BLaER1 treated with 17β-estradiol and CSF1 and Interleukin-3, amounts not matched to agents 10 nM and 100 nM (cell line): ENCODE measurements at regions not wholly inside any gene's neighbourhood (a gene's known extent, or its start where the extent isn't known, plus 50 kb on each side); places are given as distances from the start of the nearest gene placed in this dataset.

Source experiments
- H3K27ac ChIP-seq, 11 experiments: shearing (Covaris generic); formaldehyde crosslinking; 2 replicates each; pipeline ENCODE4 v1.8.1; 2022
- H3K27me3 ChIP-seq, 11 experiments: shearing (Covaris generic); formaldehyde crosslinking; 2 replicates each; pipeline ENCODE4 v1.8.1; 2022
- H3K36me3 ChIP-seq, 11 experiments: shearing (Covaris generic); formaldehyde crosslinking; 2 replicates each; pipeline ENCODE4 v1.8.1; 2022
- H3K4me1 ChIP-seq, 10 experiments: shearing (Covaris generic); formaldehyde crosslinking; 2 replicates each; pipeline ENCODE4 v1.8.1; 2022
- H3K4me2 ChIP-seq, 11 experiments: shearing (Covaris generic); formaldehyde crosslinking; 2 replicates each; pipeline ENCODE4 v1.8.1; 2022
- H3K4me3 ChIP-seq, 10 experiments: shearing (Covaris generic); formaldehyde crosslinking; 2 replicates each; pipeline ENCODE4 v1.8.1; 2022
- H3K9ac ChIP-seq, 11 experiments: shearing (Covaris generic); formaldehyde crosslinking; 2 replicates each; pipeline ENCODE4 v1.8.1; 2022
- H3K9me3 ChIP-seq, 11 experiments: shearing (Covaris generic); formaldehyde crosslinking; replicated peaks in 1 of 11; 2 replicates each; pipeline ENCODE4 v1.8.1; 2022
- H4K20me1 ChIP-seq, 11 experiments: shearing (Covaris generic); formaldehyde crosslinking; 2 replicates each; pipeline ENCODE4 v1.8.1; 2022
- Cebpa-rat ChIP-seq, 11 experiments: shearing (Covaris generic); IDR thresholded peaks; 2 replicates each; pipeline ENCODE4 v1.8.1; 2022

DNA sequence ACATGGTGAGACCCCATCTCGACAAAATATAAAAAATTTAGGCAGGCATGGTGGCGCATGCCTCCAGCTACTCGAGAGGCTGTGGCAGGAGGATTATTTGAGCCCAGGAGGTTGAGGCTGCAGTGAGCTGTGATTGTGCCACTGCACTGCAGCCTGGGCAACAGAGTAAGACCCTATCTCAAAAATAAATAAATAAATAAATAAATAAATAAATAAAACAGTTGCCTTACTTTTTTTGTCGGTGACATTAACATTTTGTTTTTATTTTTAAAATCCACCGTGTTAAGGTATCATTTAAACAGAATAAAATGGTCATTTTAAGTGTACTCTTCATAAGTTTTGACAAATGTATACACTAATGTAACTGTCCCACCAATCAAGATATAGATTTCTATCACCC lies 57.0 kb downstream of the RASL11A start:
- no peak overlapping the region for H3K27ac ChIP-seq
- H4K20me1 ChIP-seq: no peaks in the 10 kb centered on the region

GRCh38 chr13:27329210-27329609 lies 58.6 kb downstream of the RASL11A start:
- H3K9ac ChIP-seq: no peak overlapping the region
- H3K4me2 ChIP-seq: no peak overlapping the region
- H3K27me3 ChIP-seq: no peaks in the 10 kb centered on the region
- no peak for TF ChIP-seq Cebpa-rat (IDR thresholded peaks at IDR 0.05)
- no peaks in the 10 kb centered on the region for H3K36me3 ChIP-seq
- H4K20me1 ChIP-seq: no peaks in the 10 kb centered on the region
- no peaks in the 10 kb centered on the region for H3K4me1 ChIP-seq
- no peaks in the 10 kb centered on the region for H3K9me3 ChIP-seq
- H3K4me3 ChIP-seq: no peak overlapping the region
- H3K27ac ChIP-seq: no peak overlapping the region

More for the DNA sequence above, 57.0 kb downstream of the RASL11A start:
- Histone ChIP-seq H3K4me1 (no peaks in the 10 kb centered on the region), H3K4me3 (no peak overlapping the region), H3K9me3 (no peaks in the 10 kb centered on the region), H3K36me3 (no peaks in the 10 kb centered on the region), H3K27me3 (no peaks in the 10 kb centered on the region), H3K9ac (no peak overlapping the region), H3K4me2 (no peak overlapping the region)
- TF ChIP-seq Cebpa-rat (IDR thresholded peaks at IDR 0.05): no peak

GRCh38 chr13:27334774-27335435 lies 64.3 kb downstream of the RASL11A start:
- Histone ChIP-seq H3K27me3 (no peaks in the 10 kb centered on the region), H3K27ac (no peak overlapping the region), H3K36me3 (no peaks in the 10 kb centered on the region), H3K4me2 (no peak overlapping the region), H3K4me1 (no peaks in the 10 kb centered on the region), H4K20me1 (no peaks in the 10 kb centered on the region; a peak in 1 of 22 replicates), H3K4me3 (no peak overlapping the region), H3K9ac (no peak overlapping the region), H3K9me3 (no peaks in the 10 kb centered on the region)
- no peak for TF ChIP-seq Cebpa-rat (IDR thresholded peaks at IDR 0.05)

DNA sequence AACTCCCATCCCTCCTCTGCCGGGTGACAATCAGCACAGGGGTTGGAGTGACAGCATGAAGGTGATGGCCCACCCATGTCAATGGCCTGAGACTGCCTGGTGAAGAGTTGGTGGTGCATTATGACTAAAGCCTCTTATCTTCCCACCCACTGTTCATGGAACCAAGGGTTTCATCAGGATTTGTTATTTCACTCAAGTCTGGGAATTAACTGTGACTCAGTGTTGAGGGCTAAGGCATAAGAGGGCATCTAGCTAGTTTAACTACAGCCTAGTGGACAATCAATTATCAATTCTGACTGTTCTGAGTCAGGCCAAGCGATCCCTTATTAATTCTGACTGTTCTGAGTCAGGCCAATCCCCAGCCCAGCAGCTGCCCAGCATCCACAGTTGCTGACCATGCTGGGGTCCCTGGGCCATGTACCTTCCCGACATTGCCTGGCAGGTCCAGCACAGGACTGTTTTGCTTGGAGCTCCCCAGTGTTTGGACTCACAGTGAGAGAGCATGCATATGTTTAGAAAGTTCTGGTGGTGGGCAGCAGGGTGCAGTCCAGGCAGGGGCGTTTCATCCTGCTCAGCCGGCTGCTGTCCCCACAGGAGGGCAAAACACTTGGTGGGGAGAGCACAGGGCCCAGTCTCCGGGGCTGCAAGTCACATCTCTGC lies 65.5 kb downstream of the RASL11A start:
- H3K9ac ChIP-seq: no peak overlapping the region
- no peaks in the 10 kb centered on the region; a peak in 1 of 22 replicates for H4K20me1 ChIP-seq
- H3K36me3 ChIP-seq: no peaks in the 10 kb centered on the region
- H3K4me1 ChIP-seq: no peaks in the 10 kb centered on the region
- no peak for TF ChIP-seq Cebpa-rat (IDR thresholded peaks at IDR 0.05)
- H3K4me2 ChIP-seq: no peak overlapping the region
- no peak overlapping the region for H3K4me3 ChIP-seq
- no peaks in the 10 kb centered on the region for H3K9me3 ChIP-seq
- no peak overlapping the region for H3K27ac ChIP-seq
- no peaks in the 10 kb centered on the region for H3K27me3 ChIP-seq

DNA sequence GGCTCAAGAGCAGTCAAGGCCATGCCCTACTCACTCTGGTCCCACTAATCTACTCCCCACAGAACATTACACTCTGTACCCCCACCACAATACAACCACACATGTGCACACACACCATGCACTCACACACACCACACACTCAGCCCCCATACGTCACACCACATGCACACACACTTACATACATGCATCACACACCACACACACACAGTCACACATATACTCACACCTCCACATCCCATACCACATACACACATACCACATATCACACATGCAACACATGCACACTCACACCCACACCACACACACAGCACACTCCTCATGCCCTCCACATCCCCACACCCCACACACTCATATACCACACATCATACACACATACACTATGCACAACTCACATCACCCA lies 67.6 kb downstream of the RASL11A start:
- no peaks in the 10 kb centered on the region for H3K36me3 ChIP-seq
- H3K27ac ChIP-seq: no peak overlapping the region
- H3K4me2 ChIP-seq: no peak overlapping the region
- H3K9ac ChIP-seq: no peak overlapping the region
- no peak overlapping the region for H3K4me3 ChIP-seq
- TF ChIP-seq Cebpa-rat (IDR thresholded peaks at IDR 0.05): no peak
- no peaks in the 10 kb centered on the region for H3K9me3 ChIP-seq
- no peaks in the 10 kb centered on the region; a peak in 1 of 22 replicates for H4K20me1 ChIP-seq
- no peaks in the 10 kb centered on the region for H3K27me3 ChIP-seq
- H3K4me1 ChIP-seq: no peaks in the 10 kb centered on the region

GRCh38 chr13:27338816-27339215 lies 68.2 kb downstream of the RASL11A start:
- no peak overlapping the region for H3K27ac ChIP-seq
- H3K9me3 ChIP-seq: no peaks in the 10 kb centered on the region
- H3K27me3 ChIP-seq: no peaks in the 10 kb centered on the region
- no peaks in the 10 kb centered on the region for H3K4me1 ChIP-seq
- H3K4me3 ChIP-seq: no peak overlapping the region
- no peak for TF ChIP-seq Cebpa-rat (IDR thresholded peaks at IDR 0.05)
- no peaks in the 10 kb centered on the region for H3K36me3 ChIP-seq
- no peaks in the 10 kb centered on the region; a peak in 1 of 22 replicates for H4K20me1 ChIP-seq
- H3K9ac ChIP-seq: no peak overlapping the region
- H3K4me2 ChIP-seq: no peak overlapping the region

DNA sequence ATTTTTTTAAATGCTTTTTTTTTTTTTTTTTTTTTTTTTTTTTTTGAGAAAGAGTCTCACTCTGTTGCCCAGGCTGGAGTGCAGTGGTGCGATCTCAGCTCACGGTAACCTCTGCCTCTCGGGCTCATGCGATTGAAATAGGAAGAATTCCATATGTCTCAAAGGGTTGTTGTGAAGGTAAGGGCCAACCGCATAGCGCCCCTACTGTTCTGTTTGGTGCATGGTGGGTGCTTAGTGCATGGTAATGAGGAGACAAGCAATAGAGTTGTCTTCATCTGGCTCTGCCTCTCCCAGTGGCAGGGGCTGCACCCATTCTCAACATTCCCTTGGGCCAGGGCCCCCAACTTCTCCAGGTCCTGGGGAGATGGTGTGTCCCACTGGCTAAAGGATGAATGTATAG lies 68.7 kb downstream of the RASL11A start:
- Histone ChIP-seq H3K27me3 (no peaks in the 10 kb centered on the region), H3K4me3 (no peak overlapping the region), H3K9ac (no peak overlapping the region), H3K4me1 (no peaks in the 10 kb centered on the region), H4K20me1 (no peaks in the 10 kb centered on the region; a peak in 1 of 22 replicates), H3K9me3 (no peaks in the 10 kb centered on the region), H3K27ac (no peak overlapping the region), H3K4me2 (no peak overlapping the region), H3K36me3 (no peaks in the 10 kb centered on the region)
- no peak for TF ChIP-seq Cebpa-rat (IDR thresholded peaks at IDR 0.05)

GRCh38 chr13:27341616-27342015 lies 71.0 kb downstream of the RASL11A start:
- Histone ChIP-seq H3K9ac (no peak overlapping the region), H3K36me3 (no peaks in the 10 kb centered on the region), H3K27me3 (no peaks in the 10 kb centered on the region), H3K27ac (no peak overlapping the region), H3K4me3 (no peak overlapping the region), H4K20me1 (no peaks in the 10 kb centered on the region), H3K4me2 (no peak overlapping the region), H3K9me3 (no peaks in the 10 kb centered on the region), H3K4me1 (no peaks in the 10 kb centered on the region)
- no peak for TF ChIP-seq Cebpa-rat (IDR thresholded peaks at IDR 0.05)

GRCh38 chr13:27347211-27347772 lies 76.7 kb downstream of the RASL11A start:
- Histone ChIP-seq H3K4me1 (peaks cover 0 to 33% (median 0%) of the 10 kb centered on the region in 10 experiments; a peak in 6 of 20 replicates), H3K27ac (no peak overlapping the region), H3K4me3 (no peak overlapping the region), H3K4me2 (peak overlapping the region in 2 of 11 experiments; percentile 40 to 44; a peak in 2 of 22 replicates), H4K20me1 (no peaks in the 10 kb centered on the region), H3K9me3 (peaks cover 0 to 15% (median 13%) of the 10 kb centered on the region in 11 experiments; a peak in 15 of 22 replicates), H3K9ac (no peak overlapping the region), H3K36me3 (no peaks in the 10 kb centered on the region), H3K27me3 (no peaks in the 10 kb centered on the region)
- no peak for TF ChIP-seq Cebpa-rat (IDR thresholded peaks at IDR 0.05)
